HepG2 (cell line): ENCODE measurements at regions not wholly inside any gene's neighbourhood (a gene's known extent, or its start where the extent isn't known, plus 50 kb on each side); places are given as distances from the start of the nearest gene placed in this dataset.

Experiments used
- BORCS8-MEF2B ChIP-seq: sonication (generic); formaldehyde crosslinking; IDR thresholded peaks from 2 replicates; pipeline ENCODE4 v1.8.0; 2022; ENCODE audit warnings: mild to moderate bottlenecking, missing genetic modification reagents
- EEA1 ChIP-seq: sonication (generic); formaldehyde crosslinking; IDR thresholded peaks from 2 replicates; pipeline ENCODE4 v1.5.1; 2020; ENCODE audit warnings: mild to moderate bottlenecking, missing genetic modification reagents, borderline replicate concordance
- GATA4 ChIP-seq: sonication (generic); IDR thresholded peaks from 2 replicates; pipeline ENCODE4 v1.6.1; 2016; ENCODE audit warnings: antibody characterized with exemption, low read depth, borderline replicate concordance
- HIVEP1 ChIP-seq: sonication (generic); formaldehyde crosslinking; IDR thresholded peaks from 2 replicates; pipeline ENCODE4 v1.4.0; 2020; ENCODE audit warnings: mild to moderate bottlenecking, missing genetic modification reagents
- KLF12 ChIP-seq: sonication (generic); formaldehyde crosslinking; IDR thresholded peaks from 2 replicates; pipeline ENCODE4 v1.4.0; 2020; ENCODE audit warnings: missing genetic modification reagents, borderline replicate concordance
- SOX6 ChIP-seq, 2 experiments: fragments of 450-650 bp in 1 of 2; sonication (generic) in 1 of 2; formaldehyde crosslinking in 1 of 2; IDR thresholded peaks; 2 replicates each; pipeline versions ENCODE4 v1.4.0 to v1.6.1; 2017 to 2020; ENCODE audit warnings: antibody characterized with exemption in 1 of 2, mild to moderate bottlenecking in 1 of 2, missing genetic modification reagents in 1 of 2
- ZFP36L2 ChIP-seq: sonication (generic); formaldehyde crosslinking; IDR thresholded peaks from 2 replicates; pipeline ENCODE4 v1.4.0; 2020; ENCODE audit warnings: missing genetic modification reagents
- ZNF547 ChIP-seq: sonication (generic); formaldehyde crosslinking; IDR thresholded peaks from 2 replicates; pipeline ENCODE4 v1.5.1; 2020; ENCODE audit warnings: mild to moderate bottlenecking, missing genetic modification reagents
- ZNF678 ChIP-seq: sonication (generic); formaldehyde crosslinking; IDR thresholded peaks from 2 replicates; pipeline ENCODE4 v1.4.0; 2020; ENCODE audit warnings: mild to moderate bottlenecking, missing genetic modification reagents
- ZNF788 ChIP-seq: sonication (generic); formaldehyde crosslinking; IDR thresholded peaks from 2 replicates; pipeline ENCODE4 v1.5.0; 2020; ENCODE audit warnings: mild to moderate bottlenecking, missing genetic modification reagents, borderline replicate concordance
- TF ChIP-seq, protein P1 (sequence below): sonication (generic); formaldehyde crosslinking; IDR thresholded peaks from 2 replicates; pipeline ENCODE4 v1.4.0; 2020; ENCODE audit warnings: missing genetic modification reagents
- TF ChIP-seq, protein P2 (sequence below), 2 experiments: sonication (generic) in 1 of 2; formaldehyde crosslinking in 1 of 2; IDR thresholded peaks; 2 replicates each; pipeline versions ENCODE4 v1.4.0 to v1.6.1; 2018 to 2020; ENCODE audit warnings: missing genetic modification reagents in 2 of 2, borderline replicate concordance in 1 of 2, low read depth in 1 of 2, mild to moderate bottlenecking in 1 of 2, missing biosample characterization in 1 of 2
- TF ChIP-seq, protein P3 (sequence below): sonication (generic); formaldehyde crosslinking; IDR thresholded peaks from 2 replicates; pipeline ENCODE4 v1.4.0; 2020; ENCODE audit warnings: mild to moderate bottlenecking, low read depth, missing genetic modification reagents
- TF ChIP-seq, protein P4 (sequence below): IDR thresholded peaks from 2 replicates; pipeline ENCODE4 v1.6.1; 2012; ENCODE audit warnings: inconsistent platforms

DNA sequence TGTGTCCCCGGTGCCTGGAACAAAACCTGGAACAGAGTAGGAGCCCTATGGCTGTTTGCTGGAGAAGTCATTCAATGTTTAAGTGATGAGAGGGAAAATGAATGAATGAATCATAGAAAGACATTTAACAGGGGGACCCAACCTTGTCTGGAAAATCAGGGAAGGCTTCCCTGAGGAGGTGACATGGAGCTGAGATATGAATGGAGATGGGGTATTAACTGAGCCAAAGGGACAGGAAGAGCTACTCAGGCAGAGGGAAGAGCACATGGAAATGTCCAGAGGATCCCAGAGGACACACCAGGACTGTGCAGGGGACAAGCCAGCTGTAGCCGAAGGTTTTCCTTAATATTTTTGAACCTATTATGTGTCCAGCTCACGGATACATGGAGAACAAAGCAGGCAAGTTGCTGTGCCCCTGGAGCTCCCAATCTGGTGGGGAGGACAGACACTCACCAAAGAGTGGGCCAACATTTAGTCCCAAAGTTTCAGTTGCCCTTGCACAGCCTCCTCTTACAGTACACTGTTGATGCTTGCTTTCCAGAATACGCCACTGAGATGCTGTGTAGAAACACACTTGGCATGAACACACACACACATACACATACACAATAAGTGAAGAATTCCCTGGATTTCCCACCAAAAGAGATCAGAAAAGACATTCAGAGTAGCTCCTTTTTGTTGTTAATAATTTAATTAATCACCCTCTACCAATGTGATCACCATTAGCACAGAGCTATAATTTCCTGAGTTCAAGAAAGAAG is 77.0 kb upstream of the PTPN1 start (continued):
- TF ChIP-seq, protein P1, sequence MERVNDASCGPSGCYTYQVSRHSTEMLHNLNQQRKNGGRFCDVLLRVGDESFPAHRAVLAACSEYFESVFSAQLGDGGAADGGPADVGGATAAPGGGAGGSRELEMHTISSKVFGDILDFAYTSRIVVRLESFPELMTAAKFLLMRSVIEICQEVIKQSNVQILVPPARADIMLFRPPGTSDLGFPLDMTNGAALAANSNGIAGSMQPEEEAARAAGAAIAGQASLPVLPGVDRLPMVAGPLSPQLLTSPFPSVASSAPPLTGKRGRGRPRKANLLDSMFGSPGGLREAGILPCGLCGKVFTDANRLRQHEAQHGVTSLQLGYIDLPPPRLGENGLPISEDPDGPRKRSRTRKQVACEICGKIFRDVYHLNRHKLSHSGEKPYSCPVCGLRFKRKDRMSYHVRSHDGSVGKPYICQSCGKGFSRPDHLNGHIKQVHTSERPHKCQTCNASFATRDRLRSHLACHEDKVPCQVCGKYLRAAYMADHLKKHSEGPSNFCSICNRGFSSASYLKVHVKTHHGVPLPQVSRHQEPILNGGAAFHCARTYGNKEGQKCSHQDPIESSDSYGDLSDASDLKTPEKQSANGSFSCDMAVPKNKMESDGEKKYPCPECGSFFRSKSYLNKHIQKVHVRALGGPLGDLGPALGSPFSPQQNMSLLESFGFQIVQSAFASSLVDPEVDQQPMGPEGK (CRISPR knock-in tag) = 0 out of 2 replicates have a peak, but pooled peaks have one; percentile 4
- TF ChIP-seq ZNF788 (no peak), ZFP36L2 (CRISPR knock-in tag) (no peak), KLF12 (CRISPR knock-in tag) (no peak), EEA1 (no peak), ZNF547 (CRISPR knock-in tag) (no peak), HIVEP1 (CRISPR knock-in tag) (no peak), BORCS8-MEF2B (no peak), SOX6 (IDR thresholded peaks at IDR 0.05) (no peak), SOX6 (CRISPR knock-in tag; IDR thresholded peaks at IDR 0.05) (0 out of 2 replicates have a peak, but pooled peaks have one; percentile 3), ZNF678 (no peak), GATA4 (no peak)
- TF ChIP-seq, protein P2, sequence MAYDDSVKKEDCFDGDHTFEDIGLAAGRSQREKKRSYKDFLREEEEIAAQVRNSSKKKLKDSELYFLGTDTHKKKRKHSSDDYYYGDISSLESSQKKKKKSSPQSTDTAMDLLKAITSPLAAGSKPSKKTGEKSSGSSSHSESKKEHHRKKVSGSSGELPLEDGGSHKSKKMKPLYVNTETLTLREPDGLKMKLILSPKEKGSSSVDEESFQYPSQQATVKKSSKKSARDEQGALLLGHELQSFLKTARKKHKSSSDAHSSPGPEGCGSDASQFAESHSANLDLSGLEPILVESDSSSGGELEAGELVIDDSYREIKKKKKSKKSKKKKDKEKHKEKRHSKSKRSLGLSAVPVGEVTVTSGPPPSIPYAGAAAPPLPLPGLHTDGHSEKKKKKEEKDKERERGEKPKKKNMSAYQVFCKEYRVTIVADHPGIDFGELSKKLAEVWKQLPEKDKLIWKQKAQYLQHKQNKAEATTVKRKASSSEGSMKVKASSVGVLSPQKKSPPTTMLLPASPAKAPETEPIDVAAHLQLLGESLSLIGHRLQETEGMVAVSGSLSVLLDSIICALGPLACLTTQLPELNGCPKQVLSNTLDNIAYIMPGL (CRISPR knock-in tag; IDR thresholded peaks at IDR 0.05; ENCODE audit: borderline replicate concordance in 1 of 2, low read depth in 1 of 2) = no peak
- TF ChIP-seq, protein P3, sequence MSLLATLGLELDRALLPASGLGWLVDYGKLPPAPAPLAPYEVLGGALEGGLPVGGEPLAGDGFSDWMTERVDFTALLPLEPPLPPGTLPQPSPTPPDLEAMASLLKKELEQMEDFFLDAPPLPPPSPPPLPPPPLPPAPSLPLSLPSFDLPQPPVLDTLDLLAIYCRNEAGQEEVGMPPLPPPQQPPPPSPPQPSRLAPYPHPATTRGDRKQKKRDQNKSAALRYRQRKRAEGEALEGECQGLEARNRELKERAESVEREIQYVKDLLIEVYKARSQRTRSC (CRISPR knock-in tag) = no peak
- TF ChIP-seq, protein P4, sequence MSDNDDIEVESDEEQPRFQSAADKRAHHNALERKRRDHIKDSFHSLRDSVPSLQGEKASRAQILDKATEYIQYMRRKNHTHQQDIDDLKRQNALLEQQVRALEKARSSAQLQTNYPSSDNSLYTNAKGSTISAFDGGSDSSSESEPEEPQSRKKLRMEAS = peak; percentile 11; the same call in 1 of the 2 replicates
